ENCODE measurements at regions not wholly inside any gene's neighbourhood (a gene's known extent, or its start where the extent isn't known, plus 50 kb on each side); places are given as distances from the start of the nearest gene placed in this dataset.

GRCh38 chrX:127259742-127260141 lies 440.2 kb downstream of the PRR32 start (continued):
- no peak for TF ChIP-seq WT1 (tag by site-specific recombination; IDR thresholded peaks at IDR 0.05)
- TF ChIP-seq ZFHX2 (tag by site-specific recombination; conservative IDR thresholded peaks at IDR 0.05) = no peak
- TF ChIP-seq ZNF549 (tag by site-specific recombination; IDR thresholded peaks at IDR 0.05) = no peak
- no peak for TF ChIP-seq ZNF184 (tag by site-specific recombination; IDR thresholded peaks at IDR 0.05)
- no peak for TF ChIP-seq ZNF670 (tag by site-specific recombination; IDR thresholded peaks at IDR 0.05; ENCODE audit: low read depth)
- TF ChIP-seq GFI1B (tag by site-specific recombination; IDR thresholded peaks at IDR 0.05) = no peak
- no peak for TF ChIP-seq ZNF174 (tag by site-specific recombination; IDR thresholded peaks at IDR 0.05)

- POLR2A ChIA-PET = no interaction called here
- H3K4me3 ChIP-seq (ENCODE audit: low read depth, low read length) = no peak overlapping the region
- no peaks in the 10 kb centered on the region for H3K36me3 ChIP-seq (ENCODE audit: control insufficient read depth in 2 of 2, insufficient read depth in 1 of 2, low read length in 2 of 2)
- H3K4me1 ChIP-seq (ENCODE audit: control insufficient read depth, insufficient read depth, low read length) = no peaks in the 10 kb centered on the region
- H3K9me3 ChIP-seq (ENCODE audit: control insufficient read depth, insufficient read depth, low read depth, low read length) = no peaks in the 10 kb centered on the region
- TF ChIP-seq PRDM10 (tag by site-specific recombination; IDR thresholded peaks at IDR 0.05) = no peak
- TF ChIP-seq CTCF (tag by site-specific recombination; IDR thresholded peaks at IDR 0.05) = no peak
- TF ChIP-seq ZNF473 (tag by site-specific recombination; IDR thresholded peaks at IDR 0.05) = no peak
- no peak for TF ChIP-seq ZNF155 (tag by site-specific recombination; IDR thresholded peaks at IDR 0.05)
- no peak for TF ChIP-seq ZNF416 (tag by site-specific recombination; IDR thresholded peaks at IDR 0.05)
- no peak for TF ChIP-seq ZNF449 (tag by site-specific recombination; IDR thresholded peaks at IDR 0.05)
- no peak for TF ChIP-seq ZNF362 (tag by site-specific recombination; IDR thresholded peaks at IDR 0.05)
- TF ChIP-seq ZNF366 (tag by site-specific recombination; conservative IDR thresholded peaks at IDR 0.05) = no peak
- TF ChIP-seq ZBTB49 (tag by site-specific recombination; IDR thresholded peaks at IDR 0.05; ENCODE audit: low read depth) = no peak
- no peak for TF ChIP-seq SCRT2 (tag by site-specific recombination; IDR thresholded peaks at IDR 0.05)
- no peak for TF ChIP-seq ZNF350 (tag by site-specific recombination; IDR thresholded peaks at IDR 0.05)
- TF ChIP-seq ZNF394 (tag by site-specific recombination; IDR thresholded peaks at IDR 0.05; ENCODE audit: borderline replicate concordance) = no peak
- no peak for TF ChIP-seq ZNF354C (tag by site-specific recombination; IDR thresholded peaks at IDR 0.05; ENCODE audit: borderline replicate concordance, low read depth)
- no peak for TF ChIP-seq KLF1 (tag by site-specific recombination; IDR thresholded peaks at IDR 0.05)
- TF ChIP-seq ZNF23 (tag by site-specific recombination; IDR thresholded peaks at IDR 0.05; ENCODE audit: borderline replicate concordance) = no peak
- TF ChIP-seq ZNF596 (tag by site-specific recombination; IDR thresholded peaks at IDR 0.05) = no peak
- no peak overlapping the region for H3K27ac ChIP-seq (ENCODE audit: extremely low read depth, low read depth, low read length)
- CTCF ChIA-PET = no interaction called here
These were observed 456.8 kb downstream of the PRR32 start for GRCh38 chrX:127276326-127276725.

Measured in HEK293 (cell line).